Transverse colon (tissue), 4 donors: ENCODE measurements at regions not wholly inside any gene's neighbourhood (a gene's known extent, or its start where the extent isn't known, plus 50 kb on each side); places are given as distances from the start of the nearest gene placed in this dataset.

Source experiments
- DNase-seq: peaks from one replicate; pipeline ENCODE4 v3.0.0-alpha.2; 2019
- H3K27ac ChIP-seq, 4 donors: fragments of 200-600 bp; sonication (generic); 2 replicates each; pipeline ENCODE4 v1.5.1; 2016 to 2018; ENCODE audit warnings: inconsistent platforms in 4 of 4
- H3K27me3 ChIP-seq: fragments of 200-600 bp; sonication (generic); 2 replicates; pipeline ENCODE4 v1.5.1; 2017; ENCODE audit warnings: inconsistent platforms
- H3K36me3 ChIP-seq, 4 donors: fragments of 200-600 bp; sonication (generic); 2 replicates each; pipeline ENCODE4 v1.5.1; 2017 to 2019; ENCODE audit warnings: inconsistent platforms in 4 of 4
- H3K4me1 ChIP-seq, 4 donors: fragments of 200-600 bp; sonication (generic); 2 replicates each; pipeline ENCODE4 v1.5.1; 2017 to 2020; ENCODE audit warnings: inconsistent platforms in 4 of 4
- H3K4me3 ChIP-seq, 4 donors: fragments of 200-600 bp; sonication (generic); 1 replicate in 1 of 4; 2 replicates in 3 of 4; pipeline versions ENCODE4 v1.5.1 to v1.6.1; 2017 to 2019; ENCODE audit warnings: inconsistent platforms in 4 of 4
- H3K9me3 ChIP-seq, 2 donors: fragments of 200-600 bp; sonication (generic); 2 replicates each; pipeline ENCODE4 v1.5.1; 2017 to 2019; ENCODE audit warnings: inconsistent platforms in 2 of 2
- EP300 ChIP-seq: sonication (generic); formaldehyde crosslinking; IDR thresholded peaks from one replicate; pipeline ENCODE4 v1.6.1; 2017; ENCODE audit warnings: antibody characterized with exemption, low read depth
- POLR2A ChIP-seq: fragments of 450-650 bp; IDR thresholded peaks from one replicate; pipeline ENCODE4 v1.6.1; 2016; ENCODE audit warnings: antibody characterized with exemption, mild to moderate bottlenecking, moderate library complexity
- POLR2AphosphoS5 ChIP-seq, 3 donors: sonication (generic); formaldehyde crosslinking; IDR thresholded peaks; one replicate each; pipeline ENCODE4 v1.6.1; 2016; ENCODE audit warnings: antibody characterized with exemption in 3 of 3
- WGBS, 2 donors: methylation state at CpG; one replicate each; pipeline ENCODE4 v1.1.5; 2018; ENCODE audit warnings: low coverage in 1 of 2; 5-methylcytosine and 5-hydroxymethylcytosine counted together
- in situ Hi-C, 4 donors: fragments of 200-750 bp; cut with MboI; loops; one replicate each; pipeline versions ENCODE4 v1.15.0 to v1.15.1; 2017; ENCODE audit warnings: low sequenced_read_pairs in 3 of 4, low pct_ligation_motif_present in 1 of 4, low pct_unique_long_range_greater_than_20kb in 1 of 4
- intact Hi-C: fragments of 100-400 bp; cut with DNase I; formaldehyde crosslinking; loops from one replicate; pipeline ENCODE4 v1.15.1; 2023; ENCODE audit warnings: low total_unique reads
- TF ChIP-seq, protein P1 (sequence below), 5 experiments: fragments of 200-600 bp in 3 of 5; fragments of 450-650 bp in 2 of 5; sonication (generic) in 3 of 5; IDR thresholded peaks; 1 replicate in 2 of 5; 2 replicates in 3 of 5; pipeline ENCODE4 v1.5.1; 2016 to 2017; ENCODE audit warnings: antibody characterized with exemption in 5 of 5, inconsistent platforms in 3 of 5, mild to moderate bottlenecking in 2 of 5, moderate library complexity in 1 of 5

DNA sequence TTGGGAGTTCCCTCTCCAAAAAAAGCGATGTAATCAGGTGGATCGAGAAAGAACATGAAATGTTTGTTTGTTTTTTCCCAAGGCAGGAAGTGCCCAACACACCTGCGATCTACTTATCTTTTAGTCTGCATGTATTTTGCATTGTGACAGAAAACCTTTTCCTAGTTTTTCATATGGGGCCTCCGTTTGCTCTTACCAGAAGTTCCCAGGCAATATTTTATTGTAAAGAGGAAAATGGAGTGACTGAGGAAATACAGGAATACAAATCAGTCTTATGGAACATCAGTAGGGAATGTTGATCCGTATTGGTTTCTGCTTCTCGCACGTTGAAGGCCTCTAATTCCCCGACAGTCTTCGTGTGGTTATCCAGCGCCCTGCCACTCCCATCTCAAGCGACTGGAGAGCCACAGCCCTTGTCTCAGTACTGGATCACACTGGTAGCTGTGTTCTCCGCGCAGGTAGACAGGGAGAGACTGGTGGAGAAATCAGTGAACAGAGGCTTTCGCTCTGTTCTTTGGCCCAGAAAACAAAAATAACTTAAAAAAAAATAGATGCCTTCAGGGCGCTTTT, 107.4 kb downstream of the TRIM27 start:
- H3K4me3 ChIP-seq = no peak overlapping the region
- H3K9me3 ChIP-seq = no peaks in the 10 kb centered on the region
- no peaks in the 10 kb centered on the region for H3K36me3 ChIP-seq
- no peak overlapping the region for H3K27ac ChIP-seq
- intact Hi-C loops = no loop called here
- WGBS, 2 donors = 7 to 22% methylated on average over 13 to 15 of the region's 15 CpGs
- H3K27me3 ChIP-seq = peaks cover 100% of the 10 kb centered on the region
- H3K4me1 ChIP-seq = peaks cover 0 to 5% (median 0%) of the 10 kb centered on the region in 4 donors
- in situ Hi-C loops = no loop called here
- no peak for DNase-seq
- TF ChIP-seq EP300 (no peak), POLR2A (no peak), POLR2AphosphoS5 (IDR thresholded peaks at IDR 0.05) (no peak)
- TF ChIP-seq, protein P1, sequence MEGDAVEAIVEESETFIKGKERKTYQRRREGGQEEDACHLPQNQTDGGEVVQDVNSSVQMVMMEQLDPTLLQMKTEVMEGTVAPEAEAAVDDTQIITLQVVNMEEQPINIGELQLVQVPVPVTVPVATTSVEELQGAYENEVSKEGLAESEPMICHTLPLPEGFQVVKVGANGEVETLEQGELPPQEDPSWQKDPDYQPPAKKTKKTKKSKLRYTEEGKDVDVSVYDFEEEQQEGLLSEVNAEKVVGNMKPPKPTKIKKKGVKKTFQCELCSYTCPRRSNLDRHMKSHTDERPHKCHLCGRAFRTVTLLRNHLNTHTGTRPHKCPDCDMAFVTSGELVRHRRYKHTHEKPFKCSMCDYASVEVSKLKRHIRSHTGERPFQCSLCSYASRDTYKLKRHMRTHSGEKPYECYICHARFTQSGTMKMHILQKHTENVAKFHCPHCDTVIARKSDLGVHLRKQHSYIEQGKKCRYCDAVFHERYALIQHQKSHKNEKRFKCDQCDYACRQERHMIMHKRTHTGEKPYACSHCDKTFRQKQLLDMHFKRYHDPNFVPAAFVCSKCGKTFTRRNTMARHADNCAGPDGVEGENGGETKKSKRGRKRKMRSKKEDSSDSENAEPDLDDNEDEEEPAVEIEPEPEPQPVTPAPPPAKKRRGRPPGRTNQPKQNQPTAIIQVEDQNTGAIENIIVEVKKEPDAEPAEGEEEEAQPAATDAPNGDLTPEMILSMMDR (IDR thresholded peaks at IDR 0.05) = no peak

DNA sequence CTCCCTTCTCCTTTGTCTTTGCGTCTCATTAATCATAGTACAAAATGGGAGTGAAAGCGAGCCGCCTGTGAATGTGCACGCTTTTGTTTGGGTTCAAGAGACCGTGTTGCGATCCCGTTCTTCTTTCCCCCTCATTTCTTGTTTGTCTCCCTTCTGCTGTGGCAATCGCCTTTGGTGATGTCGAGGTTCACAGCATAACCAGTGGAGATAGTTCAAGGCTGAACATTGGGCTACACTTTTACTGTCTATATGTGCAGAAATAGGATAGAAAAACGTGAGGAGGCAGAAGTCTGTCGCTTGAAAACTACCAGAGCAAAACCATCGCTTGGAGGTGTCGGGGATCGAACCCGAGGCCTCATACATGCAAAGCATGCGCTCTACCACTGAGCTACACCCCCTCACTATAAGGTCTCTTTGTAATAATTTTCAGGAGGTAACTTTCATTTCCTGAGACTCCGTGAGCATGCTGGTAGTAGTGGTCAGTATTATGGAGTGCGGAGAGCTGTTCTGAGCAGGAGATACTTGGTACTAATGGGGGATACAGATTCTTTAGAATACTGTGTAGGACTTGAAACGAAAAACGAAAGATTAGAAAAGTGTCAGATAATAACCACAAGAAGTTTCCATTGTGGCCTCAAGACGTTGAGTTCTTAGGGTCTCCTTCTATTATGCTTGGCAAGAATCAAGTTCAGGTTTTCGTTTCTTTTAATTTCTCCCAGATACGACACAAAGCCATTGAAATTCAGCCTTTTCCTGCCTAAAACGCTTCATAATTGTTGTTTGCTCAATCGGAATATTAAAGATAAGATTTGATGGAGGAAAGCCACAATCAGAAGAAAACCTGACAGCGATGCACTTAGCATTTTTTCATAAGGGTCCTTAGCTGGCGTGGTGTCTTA, 106.6 kb downstream of the TRIM27 start:
- Histone ChIP-seq H3K4me3 (no peak overlapping the region), H3K36me3 (no peaks in the 10 kb centered on the region), H3K27me3 (peaks cover 100% of the 10 kb centered on the region), H3K9me3 (no peaks in the 10 kb centered on the region), H3K4me1 (peaks cover 0 to 5% (median 0%) of the 10 kb centered on the region in 4 donors), H3K27ac (no peak overlapping the region)
- 11 to 17% methylated on average over 25 to 27 of the region's 27 CpGs for WGBS, 2 donors
- DNase-seq = no peak
- intact Hi-C loops (no loop called here), in situ Hi-C loops (no loop called here)
- TF ChIP-seq EP300 (no peak), POLR2AphosphoS5 (IDR thresholded peaks at IDR 0.05) (no peak), POLR2A (no peak)
- TF ChIP-seq, protein P1 (IDR thresholded peaks at IDR 0.05) = no peak

DNA sequence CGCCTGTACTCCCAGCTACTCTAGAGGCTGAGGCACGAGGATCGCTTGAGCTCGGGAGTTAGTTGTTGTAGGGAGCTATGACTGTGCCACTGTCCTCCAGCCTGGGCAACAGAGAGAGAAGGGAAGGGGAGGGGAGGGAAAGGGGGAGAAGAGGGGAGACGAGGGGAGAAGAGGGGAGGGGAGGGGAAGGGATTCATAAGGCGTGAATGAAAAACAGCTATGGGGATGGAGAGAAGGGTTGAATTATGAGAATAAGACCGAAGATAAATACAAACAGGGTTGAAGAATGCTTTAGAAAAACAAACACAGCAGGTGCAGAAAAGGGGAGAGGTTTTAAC, 106.0 kb downstream of the TRIM27 start:
- peaks cover 0 to 5% (median 0%) of the 10 kb centered on the region in 4 donors for H3K4me1 ChIP-seq
- WGBS, 2 donors = 15 to 18% methylated on average over 7 of the region's 7 CpGs

More for the DNA sequence above, 106.0 kb downstream of the TRIM27 start:
- intact Hi-C loops (no loop called here), in situ Hi-C loops (no loop called here)
- Histone ChIP-seq H3K9me3 (no peaks in the 10 kb centered on the region), H3K36me3 (no peaks in the 10 kb centered on the region), H3K4me3 (no peak overlapping the region), H3K27me3 (peaks cover 100% of the 10 kb centered on the region), H3K27ac (no peak overlapping the region)
- TF ChIP-seq POLR2A (no peak), POLR2AphosphoS5 (IDR thresholded peaks at IDR 0.05) (no peak), EP300 (no peak)
- TF ChIP-seq, protein P1 (IDR thresholded peaks at IDR 0.05) = no peak
- DNase-seq = no peak
